ENCODE measurements at regions not wholly inside any gene's neighbourhood (a gene's known extent, or its start where the extent isn't known, plus 50 kb on each side); places are given as distances from the start of the nearest gene placed in this dataset.

DNA sequence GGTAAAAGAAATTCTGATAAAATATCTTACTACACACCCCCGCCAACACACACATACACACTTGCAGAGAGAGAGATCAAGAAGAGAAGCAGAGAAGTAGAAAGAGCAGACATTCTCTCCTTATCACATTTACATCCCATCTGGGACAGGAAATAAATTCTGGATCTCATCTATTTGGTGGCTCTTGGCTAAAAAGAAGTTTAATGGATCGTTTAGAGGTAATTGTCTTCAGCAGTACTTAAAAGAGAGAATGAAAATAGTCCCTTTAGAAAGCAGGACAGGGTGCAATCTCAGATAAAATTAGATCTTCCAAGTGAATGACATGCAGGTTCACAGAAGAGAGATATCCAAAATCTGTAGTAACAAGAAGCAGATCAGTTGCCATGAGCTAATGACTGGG, 1392.5 kb downstream of the RAPGEF2 start:
- TF ChIP-seq, protein P1, sequence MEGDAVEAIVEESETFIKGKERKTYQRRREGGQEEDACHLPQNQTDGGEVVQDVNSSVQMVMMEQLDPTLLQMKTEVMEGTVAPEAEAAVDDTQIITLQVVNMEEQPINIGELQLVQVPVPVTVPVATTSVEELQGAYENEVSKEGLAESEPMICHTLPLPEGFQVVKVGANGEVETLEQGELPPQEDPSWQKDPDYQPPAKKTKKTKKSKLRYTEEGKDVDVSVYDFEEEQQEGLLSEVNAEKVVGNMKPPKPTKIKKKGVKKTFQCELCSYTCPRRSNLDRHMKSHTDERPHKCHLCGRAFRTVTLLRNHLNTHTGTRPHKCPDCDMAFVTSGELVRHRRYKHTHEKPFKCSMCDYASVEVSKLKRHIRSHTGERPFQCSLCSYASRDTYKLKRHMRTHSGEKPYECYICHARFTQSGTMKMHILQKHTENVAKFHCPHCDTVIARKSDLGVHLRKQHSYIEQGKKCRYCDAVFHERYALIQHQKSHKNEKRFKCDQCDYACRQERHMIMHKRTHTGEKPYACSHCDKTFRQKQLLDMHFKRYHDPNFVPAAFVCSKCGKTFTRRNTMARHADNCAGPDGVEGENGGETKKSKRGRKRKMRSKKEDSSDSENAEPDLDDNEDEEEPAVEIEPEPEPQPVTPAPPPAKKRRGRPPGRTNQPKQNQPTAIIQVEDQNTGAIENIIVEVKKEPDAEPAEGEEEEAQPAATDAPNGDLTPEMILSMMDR (IDR thresholded peaks at IDR 0.05), result no peak
- no peak for TF ChIP-seq POLR2AphosphoS5 (IDR thresholded peaks at IDR 0.05)
- no peak for TF ChIP-seq POLR2A (IDR thresholded peaks at IDR 0.05)
